NCI-H510A (cell line): ENCODE measurements at regions not wholly inside any gene's neighbourhood (a gene's known extent, or its start where the extent isn't known, plus 50 kb on each side); places are given as distances from the start of the nearest gene placed in this dataset.
"Not testable (repeated sequence)": the region's sequence is repeated elsewhere in the genome, so short reads cannot be mapped to it uniquely, and the experiment has no call there.

Source experiments
- DNase-seq: peaks from one replicate; lab custom pipeline; 2025; lab: John Stamatoyannopoulos, UW

GRCh38 chr5:57948091-57948490, 465.5 kb upstream of the ACTBL2 start:
- DNase-seq, result no peak

GRCh38 chr5:57947181-57947580, 464.6 kb upstream of the ACTBL2 start:
- DNase-seq, result no peak

GRCh38 chr5:57940879-57941278, 458.3 kb upstream of the ACTBL2 start:
- no peak for DNase-seq

- DNase-seq, result no peak
These were observed 457.6 kb upstream of the ACTBL2 start for GRCh38 chr5:57940236-57940635.

- DNase-seq, result no peak
These were observed 457.2 kb upstream of the ACTBL2 start for GRCh38 chr5:57939771-57940170.

- no peak for DNase-seq
These were observed 456.7 kb upstream of the ACTBL2 start for GRCh38 chr5:57939335-57939734.

- no peak for DNase-seq
These were observed 455.6 kb upstream of the ACTBL2 start for GRCh38 chr5:57938174-57938557.

- no peak for DNase-seq
These were observed 455.0 kb upstream of the ACTBL2 start for GRCh38 chr5:57937501-57938173.

GRCh38 chr5:57937025-57937424, 454.4 kb upstream of the ACTBL2 start:
- no peak for DNase-seq

GRCh38 chr5:57932761-57933160, 450.1 kb upstream of the ACTBL2 start:
- DNase-seq, result no peak

GRCh38 chr5:57931807-57932206, 449.2 kb upstream of the ACTBL2 start:
- DNase-seq, result no peak

- no peak for DNase-seq
These were observed 448.7 kb upstream of the ACTBL2 start for GRCh38 chr5:57931352-57931751.

- DNase-seq, result no peak
These were observed 446.7 kb upstream of the ACTBL2 start for GRCh38 chr5:57929271-57929670.

GRCh38 chr5:57923094-57923493, 440.5 kb upstream of the ACTBL2 start:
- DNase-seq, result not testable (repeated sequence)

GRCh38 chr5:57917004-57917403, 434.4 kb upstream of the ACTBL2 start:
- DNase-seq, result no peak

- DNase-seq, result no peak
These were observed 432.9 kb upstream of the ACTBL2 start for GRCh38 chr5:57915536-57915935.

GRCh38 chr5:57911438-57911837, 428.8 kb upstream of the ACTBL2 start:
- no peak for DNase-seq

GRCh38 chr5:57906671-57907070, 424.1 kb upstream of the ACTBL2 start:
- DNase-seq, result no peak

GRCh38 chr5:57903458-57903857, 420.8 kb upstream of the ACTBL2 start:
- no peak for DNase-seq

- no peak for DNase-seq
These were observed 419.5 kb upstream of the ACTBL2 start for GRCh38 chr5:57902095-57902494.

- DNase-seq, result no peak
These were observed 417.9 kb upstream of the ACTBL2 start for GRCh38 chr5:57900381-57900944.

- no peak for DNase-seq
These were observed 414.0 kb upstream of the ACTBL2 start for GRCh38 chr5:57896576-57896975.

- DNase-seq, result no peak
These were observed 413.2 kb upstream of the ACTBL2 start for GRCh38 chr5:57895766-57896165.

- DNase-seq, result no peak
These were observed 411.3 kb upstream of the ACTBL2 start for GRCh38 chr5:57893926-57894325.
